Epithelial cell of proximal tubule (primary cell): ENCODE measurements at regions not wholly inside any gene's neighbourhood (a gene's known extent, or its start where the extent isn't known, plus 50 kb on each side); places are given as distances from the start of the nearest gene placed in this dataset.

Source experiments
- DNase-seq: peaks from one replicate; pipeline ENCODE4 v3.0.0-alpha.2; 2011; ENCODE audit warnings: low read depth
- H3K4me3 ChIP-seq: 2 replicates; pipeline ENCODE4 v1.5.1; 2011; ENCODE audit warnings: low read depth, mild to moderate bottlenecking, low read length
- CTCF ChIP-seq: conservative IDR thresholded peaks from 2 replicates; pipeline ENCODE4 v1.5.1; 2012; ENCODE audit warnings: low read depth, mild to moderate bottlenecking, low read length

GRCh38 chr11:19603771-19604170, 108.9 kb upstream of the NAV2 start:
- no peak for DNase-seq
- no peak for TF ChIP-seq CTCF
- no peak overlapping the region for H3K4me3 ChIP-seq

- no peak for TF ChIP-seq CTCF
- DNase-seq: no peak
Observed at GRCh38 chr11:19602891-19603290, 109.7 kb upstream of the NAV2 start.

GRCh38 chr11:19602406-19602805, 110.2 kb upstream of the NAV2 start:
- H3K4me3 ChIP-seq: no peak overlapping the region
- no peak for DNase-seq
- no peak for TF ChIP-seq CTCF

More at GRCh38 chr11:19602891-19603290, 109.7 kb upstream of the NAV2 start:
- no peak overlapping the region for H3K4me3 ChIP-seq

- no peak for TF ChIP-seq CTCF
- H3K4me3 ChIP-seq: no peak overlapping the region
- DNase-seq: no peak
Observed at GRCh38 chr11:19601235-19601634, 111.4 kb upstream of the NAV2 start.

GRCh38 chr11:19599681-19600080, 113.0 kb upstream of the NAV2 start:
- no peak overlapping the region for H3K4me3 ChIP-seq
- no peak for DNase-seq
- no peak for TF ChIP-seq CTCF

GRCh38 chr11:19598876-19599486, 113.7 kb upstream of the NAV2 start:
- no peak for DNase-seq
- TF ChIP-seq CTCF: no peak

GRCh38 chr11:19598456-19598855, 114.2 kb upstream of the NAV2 start:
- no peak overlapping the region for H3K4me3 ChIP-seq
- TF ChIP-seq CTCF: no peak
- DNase-seq: no peak

More at GRCh38 chr11:19598876-19599486, 113.7 kb upstream of the NAV2 start:
- H3K4me3 ChIP-seq: no peak overlapping the region
